ENCODE measurements at regions not wholly inside any gene's neighbourhood (a gene's known extent, or its start where the extent isn't known, plus 50 kb on each side); places are given as distances from the start of the nearest gene placed in this dataset.

DNA sequence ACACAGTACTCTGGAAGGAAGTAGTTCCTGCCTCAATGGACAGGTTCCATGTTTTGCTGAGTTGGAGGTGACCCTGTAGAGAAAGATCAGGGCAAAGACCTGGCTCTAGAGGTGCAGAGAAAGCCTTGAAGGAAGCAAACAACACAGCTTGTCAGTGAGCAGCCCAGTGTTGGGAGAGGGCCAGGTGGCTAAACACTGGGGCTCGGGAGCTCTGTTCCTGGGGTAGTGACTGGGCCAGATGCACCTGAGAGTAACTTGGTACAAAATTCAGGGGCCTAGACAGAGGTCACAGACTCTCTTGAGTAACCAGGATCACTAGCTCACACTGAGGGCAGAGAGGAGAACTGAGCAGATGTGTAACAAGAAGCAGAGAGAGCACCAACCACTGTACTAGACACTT, 138.4 kb upstream of the NALF2 start:
- no peaks in the 10 kb centered on the region for H3K9me2 ChIP-seq (replicated peaks; ENCODE audit: low read depth, low read length)
- no peak overlapping the region for H3K4me2 ChIP-seq (ENCODE audit: low read depth, low read length, poor library complexity, severe bottlenecking)
- no peak overlapping the region for H3K4me3 ChIP-seq (ENCODE audit: low read length, poor library complexity, severe bottlenecking)
- H3K27me3 ChIP-seq (ENCODE audit: insufficient read depth, low read length, poor library complexity, severe bottlenecking) = no peaks in the 10 kb centered on the region
- H3K9me3 ChIP-seq (ENCODE audit: insufficient read depth, low read depth, low read length) = no peaks in the 10 kb centered on the region
- H3K4me1 ChIP-seq (ENCODE audit: insufficient read depth, low read length, poor library complexity, severe bottlenecking) = no peaks in the 10 kb centered on the region
- TF ChIP-seq, protein P1, sequence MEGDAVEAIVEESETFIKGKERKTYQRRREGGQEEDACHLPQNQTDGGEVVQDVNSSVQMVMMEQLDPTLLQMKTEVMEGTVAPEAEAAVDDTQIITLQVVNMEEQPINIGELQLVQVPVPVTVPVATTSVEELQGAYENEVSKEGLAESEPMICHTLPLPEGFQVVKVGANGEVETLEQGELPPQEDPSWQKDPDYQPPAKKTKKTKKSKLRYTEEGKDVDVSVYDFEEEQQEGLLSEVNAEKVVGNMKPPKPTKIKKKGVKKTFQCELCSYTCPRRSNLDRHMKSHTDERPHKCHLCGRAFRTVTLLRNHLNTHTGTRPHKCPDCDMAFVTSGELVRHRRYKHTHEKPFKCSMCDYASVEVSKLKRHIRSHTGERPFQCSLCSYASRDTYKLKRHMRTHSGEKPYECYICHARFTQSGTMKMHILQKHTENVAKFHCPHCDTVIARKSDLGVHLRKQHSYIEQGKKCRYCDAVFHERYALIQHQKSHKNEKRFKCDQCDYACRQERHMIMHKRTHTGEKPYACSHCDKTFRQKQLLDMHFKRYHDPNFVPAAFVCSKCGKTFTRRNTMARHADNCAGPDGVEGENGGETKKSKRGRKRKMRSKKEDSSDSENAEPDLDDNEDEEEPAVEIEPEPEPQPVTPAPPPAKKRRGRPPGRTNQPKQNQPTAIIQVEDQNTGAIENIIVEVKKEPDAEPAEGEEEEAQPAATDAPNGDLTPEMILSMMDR (conservative IDR thresholded peaks at IDR 0.05; ENCODE audit: low read length) = no peak
- TF ChIP-seq EZH2phosphoT487 (IDR thresholded peaks at IDR 0.05; ENCODE audit: borderline replicate concordance) = no peak
- H3K36me3 ChIP-seq (ENCODE audit: insufficient read depth, low read length) = no peaks in the 10 kb centered on the region
- H3K9ac ChIP-seq (ENCODE audit: low read depth, low read length, poor library complexity, severe bottlenecking) = no peak overlapping the region
- no peaks in the 10 kb centered on the region for H3F3A ChIP-seq (ENCODE audit: low read depth)
- no peak overlapping the region for H2AFZ ChIP-seq (ENCODE audit: low read length)
- H4K20me1 ChIP-seq (ENCODE audit: insufficient read depth, low read length, poor library complexity, severe bottlenecking) = no peaks in the 10 kb centered on the region
- no peaks in the 10 kb centered on the region for H3K79me2 ChIP-seq (ENCODE audit: insufficient read depth, low read length)

DNA sequence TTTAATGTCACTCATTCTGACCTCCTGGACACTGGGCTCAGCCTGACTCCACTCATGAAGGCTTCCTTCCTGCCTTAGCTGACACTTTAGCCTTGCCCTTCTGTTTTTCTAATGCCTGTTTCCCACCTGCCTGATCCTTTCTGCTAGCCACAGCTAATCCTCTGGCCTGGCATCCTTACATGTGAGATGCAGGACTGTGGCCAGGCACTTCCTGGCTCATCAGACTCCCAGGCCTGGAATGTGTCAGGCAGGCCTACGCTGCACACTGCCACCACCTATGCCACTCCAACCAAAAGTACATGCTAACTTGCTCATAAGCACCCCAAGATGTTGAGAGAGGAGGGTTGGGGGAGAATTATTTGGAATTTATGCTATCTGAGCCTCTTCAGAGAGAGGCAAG, 138.8 kb upstream of the NALF2 start:
- no peak for TF ChIP-seq EZH2phosphoT487 (IDR thresholded peaks at IDR 0.05; ENCODE audit: borderline replicate concordance)
- TF ChIP-seq, protein P1 (conservative IDR thresholded peaks at IDR 0.05; ENCODE audit: low read length) = no peak
- no peaks in the 10 kb centered on the region for H3K27me3 ChIP-seq (ENCODE audit: insufficient read depth, low read length, poor library complexity, severe bottlenecking)

DNA sequence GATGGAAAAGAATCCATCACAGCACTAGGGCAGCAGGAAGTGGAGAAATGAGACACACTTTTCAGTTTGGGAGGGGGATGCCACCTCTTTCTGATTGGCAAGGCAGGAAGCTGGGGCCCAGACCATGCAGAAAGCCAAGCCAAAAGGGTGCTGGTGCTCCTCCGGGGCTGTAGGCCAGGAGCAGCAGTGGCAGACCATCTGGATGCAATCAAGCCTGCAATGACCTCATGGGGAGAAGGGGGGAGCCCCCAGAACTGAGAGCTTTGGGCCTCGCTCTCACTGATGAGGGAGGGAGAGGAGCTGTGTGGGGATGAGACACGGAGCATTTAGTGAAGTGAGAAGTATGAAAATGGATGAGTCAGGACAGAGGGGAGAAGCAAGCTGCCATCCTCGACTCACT, 141.3 kb upstream of the NALF2 start:
- TF ChIP-seq, protein P1 (conservative IDR thresholded peaks at IDR 0.05; ENCODE audit: low read length) = no peak
- no peak for TF ChIP-seq EZH2phosphoT487 (IDR thresholded peaks at IDR 0.05; ENCODE audit: borderline replicate concordance)
- H3K4me1 ChIP-seq (ENCODE audit: insufficient read depth, low read length, poor library complexity, severe bottlenecking) = no peaks in the 10 kb centered on the region
- no peaks in the 10 kb centered on the region for H4K20me1 ChIP-seq (ENCODE audit: insufficient read depth, low read length, poor library complexity, severe bottlenecking)

More for the DNA sequence above, 138.8 kb upstream of the NALF2 start:
- no peaks in the 10 kb centered on the region for H3K9me3 ChIP-seq (ENCODE audit: insufficient read depth, low read depth, low read length)
- no peaks in the 10 kb centered on the region for H3F3A ChIP-seq (ENCODE audit: low read depth)
- H3K4me2 ChIP-seq (ENCODE audit: low read depth, low read length, poor library complexity, severe bottlenecking) = no peak overlapping the region
- no peaks in the 10 kb centered on the region for H3K4me1 ChIP-seq (ENCODE audit: insufficient read depth, low read length, poor library complexity, severe bottlenecking)
- H3K79me2 ChIP-seq (ENCODE audit: insufficient read depth, low read length) = no peaks in the 10 kb centered on the region
- no peaks in the 10 kb centered on the region for H3K36me3 ChIP-seq (ENCODE audit: insufficient read depth, low read length)
- H3K4me3 ChIP-seq (ENCODE audit: low read length, poor library complexity, severe bottlenecking) = no peak overlapping the region
- no peaks in the 10 kb centered on the region for H4K20me1 ChIP-seq (ENCODE audit: insufficient read depth, low read length, poor library complexity, severe bottlenecking)
- H3K9ac ChIP-seq (ENCODE audit: low read depth, low read length, poor library complexity, severe bottlenecking) = no peak overlapping the region
- no peaks in the 10 kb centered on the region for H3K9me2 ChIP-seq (replicated peaks; ENCODE audit: low read depth, low read length)
- no peak overlapping the region for H2AFZ ChIP-seq (ENCODE audit: low read length)

More for the DNA sequence above, 141.3 kb upstream of the NALF2 start:
- Histone ChIP-seq H3K27me3 (ENCODE audit: insufficient read depth, low read length, poor library complexity, severe bottlenecking) (no peaks in the 10 kb centered on the region), H3K36me3 (ENCODE audit: insufficient read depth, low read length) (no peaks in the 10 kb centered on the region), H3F3A (ENCODE audit: low read depth) (no peaks in the 10 kb centered on the region), H3K9me2 (replicated peaks; ENCODE audit: low read depth, low read length) (no peaks in the 10 kb centered on the region), H3K4me2 (ENCODE audit: low read depth, low read length, poor library complexity, severe bottlenecking) (no peak overlapping the region), H2AFZ (ENCODE audit: low read length) (0 out of 2 replicates have a peak overlapping the region, but pooled peaks have one; percentile 27), H3K4me3 (ENCODE audit: low read length, poor library complexity, severe bottlenecking) (no peak overlapping the region), H3K79me2 (ENCODE audit: insufficient read depth, low read length) (no peaks in the 10 kb centered on the region), H3K9ac (ENCODE audit: low read depth, low read length, poor library complexity, severe bottlenecking) (no peak overlapping the region), H3K9me3 (ENCODE audit: insufficient read depth, low read depth, low read length) (no peaks in the 10 kb centered on the region)

All from Loucy (cell line).